NCI-H82 treated with DMSO at 0.1 percent for 48 hours (cell line): ENCODE measurements at regions not wholly inside any gene's neighbourhood (a gene's known extent, or its start where the extent isn't known, plus 50 kb on each side); places are given as distances from the start of the nearest gene placed in this dataset.

Source experiments
- DNase-seq: peaks from one replicate; lab custom pipeline; 2025; ENCODE audit not compliant: unreplicated experiment; lab: John Stamatoyannopoulos, UW

GRCh38 chr7:33661430-33662160, 243.7 kb upstream of the BMPER start:
- no peak for DNase-seq

- DNase-seq, result no peak
Measured at GRCh38 chr7:33666531-33666930, 238.8 kb upstream of the BMPER start.

GRCh38 chr7:33667196-33667595, 238.1 kb upstream of the BMPER start:
- DNase-seq, result no peak

- DNase-seq, result no peak
Measured at GRCh38 chr7:33669251-33669670, 236.1 kb upstream of the BMPER start.

- no peak for DNase-seq
Measured at GRCh38 chr7:33671531-33672262, 233.6 kb upstream of the BMPER start.

- no peak for DNase-seq
Measured at GRCh38 chr7:33673029-33673700, 232.2 kb upstream of the BMPER start.

- DNase-seq, result no peak
Measured at GRCh38 chr7:33674804-33675411, 230.4 kb upstream of the BMPER start.

GRCh38 chr7:33677556-33677955, 227.8 kb upstream of the BMPER start:
- no peak for DNase-seq

- no peak for DNase-seq
Measured at GRCh38 chr7:33678569-33679335, 226.6 kb upstream of the BMPER start.

DNA sequence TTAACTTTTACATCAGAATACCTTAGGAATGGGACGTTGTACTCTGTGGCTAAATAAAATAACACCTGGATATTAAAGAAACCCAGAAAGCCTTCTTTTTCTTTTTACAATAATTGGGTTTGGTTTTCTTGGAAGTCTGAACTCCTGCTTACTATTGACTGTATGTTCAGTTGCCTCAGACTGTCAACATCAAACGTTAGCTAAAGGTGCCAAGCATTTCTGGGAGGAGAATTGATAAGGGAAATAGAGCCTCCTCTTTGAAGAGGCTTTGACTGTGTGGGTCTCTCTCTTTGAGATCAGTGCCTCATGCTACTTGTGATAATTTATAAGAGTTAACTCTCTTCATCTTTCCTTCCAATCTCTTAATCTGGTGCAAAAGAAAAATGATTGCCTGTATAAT, 224.7 kb upstream of the BMPER start:
- no peak for DNase-seq

GRCh38 chr7:33685503-33685902, 219.8 kb upstream of the BMPER start:
- DNase-seq, result no peak

DNA sequence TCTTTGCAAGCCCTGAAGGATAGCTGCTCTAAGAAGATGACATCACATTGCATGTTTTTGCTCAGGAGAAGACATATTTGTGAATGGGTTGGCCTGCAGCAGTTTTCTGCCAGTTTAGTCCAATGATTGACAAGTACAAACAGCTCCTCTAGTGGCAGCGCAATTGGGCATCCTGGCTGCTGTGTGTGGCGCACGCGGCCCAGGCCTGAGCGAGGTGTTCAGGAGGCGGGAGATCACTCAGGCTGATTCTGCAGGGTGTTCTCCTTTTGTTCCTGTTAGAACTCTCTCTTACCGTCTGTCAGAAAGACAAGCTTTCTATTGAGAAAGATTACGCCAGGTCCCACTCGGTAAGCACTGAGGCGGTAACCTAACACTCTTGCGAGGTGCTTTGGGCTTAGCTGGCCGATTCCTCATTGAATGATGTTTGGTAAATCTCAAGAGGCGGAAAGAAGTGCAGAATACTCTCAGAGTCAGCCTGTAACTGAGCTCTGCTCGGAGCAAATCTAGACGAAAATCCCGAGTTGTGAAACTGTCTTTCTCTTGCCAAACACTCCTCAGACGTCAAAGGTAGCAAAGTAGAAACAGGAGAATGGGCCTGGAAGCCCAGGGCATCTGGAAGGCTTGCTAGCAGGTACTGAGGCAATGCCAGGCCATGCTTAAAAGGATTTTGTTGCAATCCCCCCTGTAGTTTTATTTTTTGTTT, 219.2 kb upstream of the BMPER start:
- DNase-seq, result no peak

GRCh38 chr7:33687625-33688024, 217.7 kb upstream of the BMPER start:
- DNase-seq, result no peak

DNA sequence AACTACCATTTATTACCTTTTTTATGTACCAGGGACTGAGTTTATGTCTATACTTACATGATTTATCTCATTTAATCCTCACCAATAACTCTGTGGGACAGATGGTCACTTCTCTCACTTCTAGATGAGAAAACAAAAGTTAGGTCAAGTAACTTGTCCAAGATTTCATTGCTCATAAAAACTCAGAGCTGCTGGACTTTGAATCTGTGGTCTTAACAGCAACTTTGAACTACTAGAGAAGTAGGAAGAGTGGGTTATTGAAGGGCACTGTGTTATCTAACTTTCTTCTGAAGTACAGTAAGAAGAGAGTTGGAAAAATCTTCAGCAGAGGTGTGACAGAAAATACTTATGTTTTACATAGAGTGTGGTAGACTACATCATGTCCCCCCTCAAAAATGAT, 214.2 kb upstream of the BMPER start:
- DNase-seq, result no peak

GRCh38 chr7:33692956-33693355, 212.4 kb upstream of the BMPER start:
- DNase-seq, result no peak

- no peak for DNase-seq
Measured at GRCh38 chr7:33694006-33694405, 211.3 kb upstream of the BMPER start.

GRCh38 chr7:33697616-33698015, 207.7 kb upstream of the BMPER start:
- no peak for DNase-seq

DNA sequence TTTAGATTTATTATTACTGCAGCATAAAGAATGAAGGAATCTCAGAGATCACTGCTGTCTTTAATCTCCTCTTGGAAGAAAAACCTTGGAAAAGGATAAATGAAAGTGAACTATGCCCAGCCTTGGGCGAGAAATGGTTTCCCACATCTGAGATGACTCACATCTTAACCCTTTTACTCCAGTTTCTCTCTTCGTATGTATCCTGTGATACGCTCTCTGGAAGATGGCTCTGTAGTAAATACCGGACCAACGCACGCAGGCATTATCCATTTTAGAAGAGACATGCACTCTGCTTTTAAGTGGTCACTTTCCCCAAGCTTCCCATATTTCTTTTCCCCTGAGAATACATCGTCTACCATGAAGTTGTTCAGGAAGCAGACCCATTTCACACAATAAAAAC, 207.3 kb upstream of the BMPER start:
- no peak for DNase-seq

GRCh38 chr7:33698692-33699128, 206.6 kb upstream of the BMPER start:
- no peak for DNase-seq
